Endodermal cell (in vitro differentiated cells): ENCODE measurements at regions not wholly inside any gene's neighbourhood (a gene's known extent, or its start where the extent isn't known, plus 50 kb on each side); places are given as distances from the start of the nearest gene placed in this dataset.

Experiments used
- DNase-seq: peaks from one replicate; pipeline ENCODE4 v3.0.0-alpha.2; 2017
- H3K27ac ChIP-seq: 2 replicates; pipeline ENCODE4 v1.5.1; 2013; ENCODE audit warnings: mild to moderate bottlenecking, low read depth, low read length, moderate library complexity
- H3K27me3 ChIP-seq: 2 replicates; pipeline ENCODE4 v1.6.1; 2013; ENCODE audit warnings: mild to moderate bottlenecking, low read length, moderate library complexity; ENCODE audit not compliant: insufficient read depth, control insufficient read depth, poor library complexity, severe bottlenecking
- H3K36me3 ChIP-seq: 2 replicates; pipeline ENCODE4 v1.7.0; 2013; ENCODE audit warnings: mild to moderate bottlenecking, low read length, moderate library complexity; ENCODE audit not compliant: control insufficient read depth, insufficient read depth
- H3K4me1 ChIP-seq: one replicate; pipeline ENCODE4 v1.7.0; 2013; ENCODE audit warnings: low read length; ENCODE audit not compliant: control insufficient read depth, insufficient read depth
- H3K4me3 ChIP-seq: 2 replicates; pipeline ENCODE4 v1.5.1; 2013; ENCODE audit warnings: mild to moderate bottlenecking, low read length, moderate library complexity
- H3K9ac ChIP-seq: 2 replicates; pipeline ENCODE4 v1.6.1; 2013; ENCODE audit warnings: mild to moderate bottlenecking, low read length, moderate library complexity; ENCODE audit not compliant: poor library complexity, severe bottlenecking; ENCODE audit errors: extremely low read depth
- H3K9me3 ChIP-seq: 2 replicates; pipeline ENCODE4 v1.6.1; 2013; ENCODE audit warnings: mild to moderate bottlenecking, low read length, moderate library complexity; ENCODE audit not compliant: control insufficient read depth
- H3K27ac Mint-ChIP-seq: 2 replicates; pipeline ENCODE4 v1.8.0; 2020; ENCODE audit warnings: mixed read lengths
- H3K27me3 Mint-ChIP-seq: 2 replicates; pipeline ENCODE4 v1.8.0; 2021; ENCODE audit warnings: mild to moderate bottlenecking, mixed read lengths; ENCODE audit not compliant: insufficient read depth
- H3K36me3 Mint-ChIP-seq: 2 replicates; pipeline ENCODE4 v1.8.0; 2020; ENCODE audit warnings: low read depth, mixed read lengths
- H3K4me1 Mint-ChIP-seq: 2 replicates; pipeline ENCODE4 v1.8.0; 2020; ENCODE audit warnings: mixed read lengths
- H3K4me3 Mint-ChIP-seq: 2 replicates; pipeline ENCODE4 v1.8.0; 2020; ENCODE audit warnings: mild to moderate bottlenecking, moderate library complexity, mixed read lengths
- H3K9me3 Mint-ChIP-seq: 2 replicates; pipeline ENCODE4 v1.8.0; 2020; ENCODE audit warnings: mild to moderate bottlenecking, mixed read lengths
- WGBS, 2 experiments: methylation state at CpG; one replicate each; pipeline versions ENCODE4 v1.1.5 to v1.1.7; 2013; ENCODE audit warnings: missing lambda C conversion rate in 2 of 2, mixed read lengths in 1 of 2; ENCODE audit not compliant: insufficient coverage in 1 of 2, insufficient read length in 1 of 2; 5-methylcytosine and 5-hydroxymethylcytosine counted together
- TF ChIP-seq, protein P1 (sequence below): fragments of 200-600 bp; sonication (generic); conservative IDR thresholded peaks from 2 replicates; pipeline ENCODE4 v1.5.0; 2021; ENCODE audit warnings: antibody characterized with exemption, mild to moderate bottlenecking

DNA sequence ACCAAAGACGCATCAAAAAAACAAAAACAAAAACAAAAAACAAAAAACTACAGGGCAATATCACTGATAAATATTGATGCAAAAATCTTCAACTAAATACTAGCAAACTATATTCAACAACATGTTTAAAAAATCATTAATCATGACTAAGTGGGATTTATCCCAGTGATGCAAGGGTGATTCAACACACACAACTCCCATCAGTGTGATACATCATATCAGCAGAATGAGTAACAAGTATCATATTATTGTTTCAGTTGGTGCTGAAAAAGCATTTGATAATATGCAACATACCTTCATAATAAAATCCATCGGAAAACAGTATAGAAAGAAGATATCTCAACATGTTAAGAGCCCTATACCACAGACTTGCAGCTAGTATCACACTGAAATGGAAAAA is 953.0 kb downstream of the AMY1C start:
- H3K4me3 ChIP-seq, result no peak overlapping the region
- Mint-ChIP-seq H3K4me1 (peaks cover 4% of the 10 kb centered on the region), H3K9me3 (peaks cover 4% of the 10 kb centered on the region), H3K27ac (no peak overlapping the region), H3K27me3 (no peaks in the 10 kb centered on the region), H3K4me3 (no peak overlapping the region), H3K36me3 (peaks cover 2% of the 10 kb centered on the region)
- no peak overlapping the region for H3K27ac ChIP-seq
- no peaks in the 10 kb centered on the region for H3K36me3 ChIP-seq
- 100% methylated on average over 2 of the region's 2 CpGs; no CpG with 5 or more reads in 1 of the 2 experiments for WGBS, 2 experiments
- H3K4me1 ChIP-seq, result no peaks in the 10 kb centered on the region
- no peaks in the 10 kb centered on the region for H3K9me3 ChIP-seq
- H3K27me3 ChIP-seq, result no peaks in the 10 kb centered on the region
- H3K9ac ChIP-seq, result no peak overlapping the region
- DNase-seq, result no peak
- TF ChIP-seq, protein P1, sequence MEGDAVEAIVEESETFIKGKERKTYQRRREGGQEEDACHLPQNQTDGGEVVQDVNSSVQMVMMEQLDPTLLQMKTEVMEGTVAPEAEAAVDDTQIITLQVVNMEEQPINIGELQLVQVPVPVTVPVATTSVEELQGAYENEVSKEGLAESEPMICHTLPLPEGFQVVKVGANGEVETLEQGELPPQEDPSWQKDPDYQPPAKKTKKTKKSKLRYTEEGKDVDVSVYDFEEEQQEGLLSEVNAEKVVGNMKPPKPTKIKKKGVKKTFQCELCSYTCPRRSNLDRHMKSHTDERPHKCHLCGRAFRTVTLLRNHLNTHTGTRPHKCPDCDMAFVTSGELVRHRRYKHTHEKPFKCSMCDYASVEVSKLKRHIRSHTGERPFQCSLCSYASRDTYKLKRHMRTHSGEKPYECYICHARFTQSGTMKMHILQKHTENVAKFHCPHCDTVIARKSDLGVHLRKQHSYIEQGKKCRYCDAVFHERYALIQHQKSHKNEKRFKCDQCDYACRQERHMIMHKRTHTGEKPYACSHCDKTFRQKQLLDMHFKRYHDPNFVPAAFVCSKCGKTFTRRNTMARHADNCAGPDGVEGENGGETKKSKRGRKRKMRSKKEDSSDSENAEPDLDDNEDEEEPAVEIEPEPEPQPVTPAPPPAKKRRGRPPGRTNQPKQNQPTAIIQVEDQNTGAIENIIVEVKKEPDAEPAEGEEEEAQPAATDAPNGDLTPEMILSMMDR, result no peak

DNA sequence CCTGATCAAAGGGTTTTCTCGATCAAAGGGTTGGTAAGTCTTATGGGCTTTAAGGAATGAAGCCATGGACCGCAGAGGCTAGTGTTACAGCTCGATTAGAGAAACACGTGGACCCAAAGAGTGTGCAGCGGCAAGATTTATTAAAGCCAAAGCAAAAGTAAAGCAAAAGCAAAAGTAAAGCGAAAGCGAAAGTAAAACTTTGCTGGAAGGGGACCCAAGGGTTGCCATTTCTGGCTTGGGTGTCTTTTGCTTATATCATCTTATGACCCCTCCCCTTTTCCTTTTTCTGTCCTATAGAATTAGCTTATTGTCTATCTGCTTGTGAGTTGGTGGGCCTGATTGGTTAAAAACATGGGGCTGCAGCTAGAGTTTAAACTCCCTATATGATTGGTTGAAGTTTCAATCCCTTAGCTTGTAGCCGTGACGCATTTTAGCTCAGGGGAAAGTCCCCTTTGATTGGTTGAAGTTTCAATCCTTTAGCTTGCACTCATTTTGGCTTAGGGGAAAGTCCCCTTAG is 957.0 kb downstream of the AMY1C start:
- DNase-seq, result no peak
- no peak overlapping the region for H3K27ac Mint-ChIP-seq
- Histone ChIP-seq H3K4me1 (no peaks in the 10 kb centered on the region), H3K36me3 (no peaks in the 10 kb centered on the region), H3K27ac (no peak overlapping the region), H3K9ac (no peak overlapping the region), H3K27me3 (no peaks in the 10 kb centered on the region), H3K9me3 (no peaks in the 10 kb centered on the region), H3K4me3 (no peak overlapping the region)
- no peak overlapping the region for H3K4me3 Mint-ChIP-seq
- H3K36me3 Mint-ChIP-seq, result peaks cover 2% of the 10 kb centered on the region
- 96 to 98% methylated on average over 7 to 9 of the region's 9 CpGs for whole genome bisulfite sequencing, 2 experiments
- H3K4me1 Mint-ChIP-seq, result peaks cover 4% of the 10 kb centered on the region
- H3K9me3 Mint-ChIP-seq, result peaks cover 4% of the 10 kb centered on the region
- H3K27me3 Mint-ChIP-seq, result no peaks in the 10 kb centered on the region
- TF ChIP-seq, protein P1, result no peak

DNA sequence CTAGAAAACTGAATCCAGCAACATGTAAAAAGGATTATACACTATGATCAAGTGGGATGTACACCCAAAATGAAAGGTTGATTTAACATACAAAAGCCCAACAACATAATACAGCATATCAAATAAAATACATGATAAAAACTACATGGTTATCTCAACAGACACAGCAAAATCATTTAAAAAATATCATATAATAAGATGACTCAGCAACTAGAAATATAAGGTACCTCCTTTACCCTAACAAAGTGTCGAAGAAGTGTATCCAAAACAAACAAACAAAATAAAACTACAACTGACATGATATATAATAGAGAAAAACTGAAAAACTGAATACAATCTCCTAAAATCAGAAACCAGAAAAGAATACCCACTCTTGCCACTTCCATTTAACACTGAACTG is 969.1 kb downstream of the AMY1C start:
- Histone ChIP-seq H3K9ac (no peak overlapping the region), H3K9me3 (no peaks in the 10 kb centered on the region), H3K27me3 (no peaks in the 10 kb centered on the region), H3K27ac (no peak overlapping the region), H3K4me3 (no peak overlapping the region), H3K4me1 (no peaks in the 10 kb centered on the region), H3K36me3 (no peaks in the 10 kb centered on the region)
- Mint-ChIP-seq H3K27ac (no peak overlapping the region), H3K27me3 (no peaks in the 10 kb centered on the region), H3K9me3 (no peaks in the 10 kb centered on the region), H3K4me3 (no peak overlapping the region), H3K4me1 (no peaks in the 10 kb centered on the region), H3K36me3 (no peaks in the 10 kb centered on the region)
- TF ChIP-seq, protein P1, result no peak
- no peak for DNase-seq
- WGBS, 2 experiments, result 100% methylated on average over 1 of the region's 1 CpG; no CpG with 5 or more reads in 1 of the 2 experiments
